GM19324 (cell line): ENCODE measurements at regions not wholly inside any gene's neighbourhood (a gene's known extent, or its start where the extent isn't known, plus 50 kb on each side); places are given as distances from the start of the nearest gene placed in this dataset.
A peak's percentile ranks its signal among the peaks of the same experiment; 100 is the strongest.

Source experiments
- ATAC-seq: cut with Tn5 transposase; IDR thresholded peaks from one replicate; pipeline ENCODE4 v1.9.1; 2021; ENCODE audit warnings: mild to moderate bottlenecking, moderate library complexity; ENCODE audit not compliant: unreplicated experiment, low FRiP score

GRCh38 chr17:68182011-68182306, 65.9 kb upstream of the AMZ2 start:
- ATAC-seq: no peak

DNA sequence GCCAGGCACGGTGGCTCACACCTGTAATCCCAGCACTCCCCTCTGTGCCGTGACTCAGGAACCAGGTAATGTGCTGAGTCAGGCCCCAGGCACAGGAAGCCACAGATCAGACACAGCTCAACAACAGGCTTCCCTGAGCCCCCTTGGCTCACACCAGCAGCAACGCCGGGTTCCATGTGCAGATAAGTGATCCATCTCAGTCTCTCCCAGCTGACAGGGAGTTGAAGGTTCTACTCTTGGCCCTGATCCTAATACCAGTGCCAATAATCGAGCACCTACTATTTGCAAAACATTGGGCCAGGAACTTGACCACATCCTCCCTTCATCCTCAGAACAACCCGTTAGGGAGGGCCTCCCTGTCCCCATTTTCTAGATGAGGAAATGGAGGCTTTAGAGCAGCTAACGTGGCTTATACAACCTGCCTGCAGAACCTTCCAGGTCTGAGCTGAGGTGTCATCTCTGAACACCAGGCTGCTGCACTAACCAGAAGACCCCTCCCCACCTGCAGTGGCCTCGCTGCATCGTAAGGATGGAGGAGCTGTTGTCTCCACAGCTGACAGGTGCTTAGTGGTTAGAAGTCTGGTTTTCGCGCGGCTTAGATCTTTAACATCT, 64.8 kb upstream of the AMZ2 start:
- no peak for ATAC-seq

GRCh38 chr17:68184141-68184571, 63.7 kb upstream of the AMZ2 start:
- no peak for ATAC-seq

GRCh38 chr17:68184816-68185436, 62.9 kb upstream of the AMZ2 start:
- peak; percentile 56 for ATAC-seq

GRCh38 chr17:68185820-68186219, 62.0 kb upstream of the AMZ2 start:
- no peak for ATAC-seq

- no peak for ATAC-seq
These were observed 57.3 kb upstream of the AMZ2 start for GRCh38 chr17:68190495-68190894.

DNA sequence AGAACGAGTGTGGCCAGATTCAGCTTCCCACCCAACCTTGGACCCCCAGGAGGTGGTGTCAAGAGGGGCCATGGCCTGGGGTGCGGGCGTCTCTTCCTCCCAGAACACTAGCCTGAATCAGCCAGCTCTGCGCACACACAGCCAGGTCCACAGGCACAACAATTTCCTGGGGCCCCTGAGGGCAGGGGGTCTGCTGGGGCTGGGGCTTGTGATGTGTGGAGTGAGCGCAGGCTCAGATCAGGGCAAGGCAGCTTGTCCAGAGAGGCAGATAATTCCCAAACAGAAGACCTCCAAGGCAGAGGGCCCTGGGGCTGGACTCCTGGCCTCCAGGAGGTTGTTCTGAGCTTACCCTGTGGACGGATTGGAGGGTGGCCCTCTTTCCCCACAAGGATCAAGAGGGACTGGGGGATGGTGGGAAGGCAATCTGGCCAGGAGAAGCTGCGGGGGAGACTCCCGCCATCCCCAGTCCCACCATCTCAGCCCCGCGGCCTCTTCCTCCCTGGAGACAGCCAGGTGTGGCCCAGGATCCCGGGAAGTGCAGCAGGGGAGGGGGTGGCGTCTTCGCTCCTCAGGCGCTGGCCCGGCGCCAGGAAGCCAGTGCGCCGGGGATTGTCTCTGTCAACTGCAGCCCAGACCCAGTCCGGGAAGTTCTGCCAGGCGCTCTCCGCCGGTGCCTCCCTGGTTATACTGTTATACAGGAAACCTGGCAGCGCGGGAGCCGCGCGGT, 52.0 kb upstream of the AMZ2 start:
- ATAC-seq: no peak

DNA sequence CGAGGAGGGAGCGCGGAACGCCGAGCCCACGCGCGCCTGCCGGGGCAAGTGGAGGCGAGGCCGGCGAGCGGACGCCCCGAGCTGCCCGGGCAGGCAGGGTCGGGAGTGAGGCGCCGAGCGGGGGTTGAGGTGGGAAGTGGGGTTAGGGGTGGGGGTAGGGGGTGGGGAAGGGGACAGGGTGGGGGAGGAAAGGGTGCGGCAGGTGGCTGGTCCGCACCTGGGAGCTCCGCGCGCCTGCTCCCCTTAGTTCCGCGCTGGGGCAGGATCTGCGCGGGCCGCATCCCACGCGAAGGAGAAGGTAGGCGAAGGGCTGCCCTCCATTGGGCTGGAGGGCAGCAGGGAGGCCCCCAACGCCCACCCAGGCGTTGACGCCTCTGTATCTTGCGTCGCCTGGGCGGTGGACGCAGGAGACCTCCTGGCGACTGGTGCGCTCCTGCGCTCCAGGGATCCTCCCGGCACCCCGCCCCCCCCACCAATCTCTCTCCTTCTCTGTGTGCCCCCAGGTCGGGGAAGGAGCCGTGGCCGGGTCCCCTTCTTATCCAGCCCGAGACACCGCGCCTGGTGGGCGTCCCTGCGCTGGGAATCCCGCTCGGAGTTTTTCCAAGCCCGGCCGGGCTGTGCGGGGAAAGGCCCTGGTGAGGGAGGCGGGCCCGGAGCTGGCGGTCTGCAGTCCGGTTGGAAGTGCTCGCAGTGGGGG, 51.3 kb upstream of the AMZ2 start:
- ATAC-seq: no peak

GRCh38 chr17:68197091-68197996, 50.5 kb upstream of the AMZ2 start:
- ATAC-seq: no peak

DNA sequence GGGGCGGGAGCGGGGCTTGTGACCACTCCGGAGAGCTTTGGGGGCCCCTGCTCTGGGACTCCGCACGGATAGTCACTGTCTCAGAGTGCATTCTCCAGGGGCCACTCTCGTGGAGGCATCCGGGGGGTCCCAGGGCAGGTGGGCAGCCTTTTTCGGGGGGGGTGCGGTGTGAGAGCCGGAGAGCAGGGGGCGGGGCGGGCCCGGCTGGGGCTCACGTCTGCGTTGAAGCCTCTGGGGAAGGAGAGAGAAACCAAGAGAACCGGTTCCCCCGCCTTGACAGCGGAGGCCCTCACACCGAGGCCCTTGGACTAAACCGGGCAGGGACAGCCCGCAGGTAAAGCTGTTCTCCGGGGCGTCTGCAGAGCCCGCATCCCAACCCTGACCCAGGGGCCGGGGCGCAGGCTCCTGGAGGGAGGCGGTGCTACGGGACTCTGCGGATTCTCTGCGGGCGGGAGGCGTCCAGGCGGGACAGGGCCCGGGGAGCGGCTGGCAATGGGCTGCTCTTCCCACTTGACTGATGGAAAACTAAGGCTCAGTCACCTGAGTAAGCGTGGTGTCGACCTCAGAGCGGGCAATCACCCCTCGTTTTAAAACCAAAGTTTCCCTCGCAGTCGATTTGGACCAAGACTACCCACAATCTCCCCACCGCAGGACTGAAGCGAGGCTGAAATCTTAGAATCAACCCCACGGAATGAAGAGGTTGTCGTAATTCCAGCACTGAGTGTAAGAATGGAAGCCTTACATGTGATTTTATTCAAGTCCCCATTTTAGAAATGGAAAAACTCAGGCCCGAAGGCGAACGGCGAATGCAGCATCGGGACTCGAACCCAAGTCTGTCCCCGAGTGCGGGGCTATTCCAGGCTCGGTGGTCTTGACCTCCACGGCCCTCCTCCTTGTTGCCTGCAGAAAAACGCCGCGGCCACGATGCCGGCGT, 49.6 kb upstream of the AMZ2 start:
- no peak for ATAC-seq
